HG03108 (cell line): ENCODE measurements at regions not wholly inside any gene's neighbourhood (a gene's known extent, or its start where the extent isn't known, plus 50 kb on each side); places are given as distances from the start of the nearest gene placed in this dataset.
"Not testable (repeated sequence)": the region's sequence is repeated elsewhere in the genome, so short reads cannot be mapped to it uniquely, and the experiment has no call there.

Experiments used
- ATAC-seq: cut with Tn5 transposase; IDR thresholded peaks from one replicate; pipeline ENCODE4 v1.9.1; 2021; ENCODE audit warnings: moderate library complexity; ENCODE audit not compliant: unreplicated experiment

- no peak for ATAC-seq
Measured at GRCh38 chr13:80727321-80727975, 386.5 kb upstream of the SPRY2 start.

GRCh38 chr13:80726868-80727267 lies 385.9 kb upstream of the SPRY2 start:
- no peak for ATAC-seq

DNA sequence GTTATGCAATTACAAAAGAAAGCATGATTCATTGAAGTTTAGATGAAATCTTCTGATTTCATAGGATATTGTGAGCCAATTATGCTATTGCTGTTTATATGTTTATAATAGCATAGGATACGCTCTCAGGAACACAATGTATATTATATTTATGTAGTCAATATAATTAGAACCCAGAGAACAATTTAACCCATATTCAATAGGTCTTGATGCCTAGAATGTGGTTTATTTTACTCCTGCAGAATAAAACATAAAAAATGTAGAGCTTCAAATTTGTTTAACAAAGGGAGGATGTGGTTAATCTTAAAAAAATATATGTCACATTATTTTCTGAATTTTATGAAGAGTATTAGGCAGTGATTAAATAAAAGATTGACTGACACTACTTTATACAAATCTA lies 380.8 kb upstream of the SPRY2 start:
- no peak for ATAC-seq

DNA sequence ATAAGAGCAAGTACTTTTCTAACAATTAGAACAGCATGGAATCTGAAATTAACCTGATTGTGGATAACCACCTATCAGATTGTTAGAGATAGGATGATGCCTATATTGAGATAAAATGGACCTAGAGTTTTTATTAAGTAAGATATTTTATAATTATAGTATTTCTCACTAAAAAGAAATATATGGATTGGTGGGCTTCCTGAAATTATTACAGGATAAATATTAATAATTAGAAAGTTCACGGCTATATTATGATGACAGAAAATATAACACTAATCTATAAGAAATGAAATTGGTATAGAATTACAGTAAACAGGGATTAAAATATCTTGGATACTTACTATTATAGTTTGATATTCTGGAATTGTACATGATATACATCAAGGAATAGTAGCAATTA lies 378.0 kb upstream of the SPRY2 start:
- ATAC-seq = no peak

DNA sequence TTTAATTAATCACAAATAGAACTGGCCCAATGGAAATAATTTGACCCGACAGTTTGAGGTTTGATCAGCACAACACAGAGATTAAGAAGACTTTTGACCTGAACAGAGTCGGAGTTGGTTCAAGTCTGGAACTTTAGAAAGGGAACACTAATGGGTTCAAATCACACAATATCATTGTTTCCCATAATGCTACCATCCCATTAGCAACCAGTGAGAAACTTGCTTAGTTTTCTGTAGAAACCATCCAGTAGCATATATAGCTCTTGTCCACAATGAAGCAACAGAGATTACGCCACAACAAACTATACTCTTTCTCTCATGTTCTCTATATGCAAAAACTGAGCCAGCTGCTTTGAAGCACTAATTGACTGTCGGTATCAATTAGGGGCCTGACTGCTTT lies 376.9 kb upstream of the SPRY2 start:
- ATAC-seq = no peak

DNA sequence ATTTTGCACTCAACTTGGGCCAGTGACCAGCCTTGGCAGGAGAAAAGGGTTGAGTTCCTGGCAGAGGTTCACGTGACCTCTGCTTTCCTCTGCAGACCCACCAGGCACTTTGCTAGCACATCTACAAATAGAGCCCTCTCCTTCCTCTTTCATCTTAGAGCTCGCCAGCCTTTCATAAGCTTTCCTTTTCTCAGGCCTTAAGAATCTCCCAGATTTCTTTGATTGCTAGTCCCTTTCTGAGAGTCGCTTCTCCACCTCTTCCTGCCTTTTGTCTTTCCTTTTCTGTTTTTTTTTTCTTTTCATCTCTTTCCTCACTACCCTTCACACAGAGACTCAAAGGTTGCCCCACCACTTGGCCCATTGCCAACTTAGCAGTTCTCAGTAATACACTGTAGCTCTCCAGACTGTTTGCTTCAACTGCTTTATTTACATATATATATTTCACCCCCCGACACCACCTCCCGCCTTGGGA lies 375.7 kb upstream of the SPRY2 start:
- ATAC-seq = no peak

GRCh38 chr13:80712026-80712425 lies 371.1 kb upstream of the SPRY2 start:
- ATAC-seq = no peak

- no peak for ATAC-seq
Measured at GRCh38 chr13:80708791-80709190, 367.9 kb upstream of the SPRY2 start.

DNA sequence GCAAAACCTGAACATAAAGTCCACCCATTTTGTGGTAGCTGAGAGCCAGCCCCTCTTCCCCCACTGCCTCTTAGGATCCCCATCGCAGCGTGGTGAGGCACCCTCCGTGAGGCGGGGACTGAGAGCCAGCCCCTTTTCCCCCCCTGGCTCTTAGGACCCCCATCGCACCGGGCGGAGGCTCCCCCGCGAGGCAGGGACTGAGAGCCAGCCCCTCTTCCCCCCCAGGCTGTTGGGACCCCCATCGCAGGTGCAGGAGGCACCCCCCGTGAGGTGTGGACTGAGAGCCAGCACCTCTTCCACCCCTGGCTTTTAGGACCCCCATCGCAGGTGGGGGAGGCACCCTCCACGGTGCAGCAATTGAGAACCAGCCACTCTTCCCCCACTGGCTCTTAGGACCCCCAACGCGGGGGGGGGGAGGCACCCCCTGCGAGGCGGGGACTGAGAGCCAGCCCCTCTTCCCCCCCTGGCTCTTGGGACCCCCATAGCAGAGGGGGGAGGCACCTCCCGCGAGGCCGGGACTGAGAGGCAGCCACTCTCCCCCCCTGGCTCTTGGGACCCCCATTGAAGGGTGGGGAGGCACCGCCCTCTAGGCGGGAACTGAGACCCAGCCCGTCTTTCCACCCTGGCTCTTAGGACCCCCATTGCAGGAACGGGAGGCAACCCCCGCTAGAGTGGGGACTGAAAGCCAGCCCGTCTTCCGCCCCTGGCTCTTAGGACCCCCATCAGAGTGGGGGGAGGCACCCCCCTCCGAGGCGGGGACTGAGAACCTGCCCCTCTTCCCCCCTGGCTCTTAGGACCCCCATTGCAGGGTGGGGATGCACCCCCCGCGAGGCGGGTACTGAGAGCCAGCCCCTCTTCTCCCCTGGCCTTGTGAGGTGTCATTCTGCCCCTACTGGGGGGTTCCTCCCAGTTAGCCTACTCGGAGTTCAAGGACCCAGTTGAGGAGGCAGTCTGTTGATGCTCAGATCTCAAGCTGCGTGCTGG lies 366.4 kb upstream of the SPRY2 start:
- no peak for ATAC-seq

DNA sequence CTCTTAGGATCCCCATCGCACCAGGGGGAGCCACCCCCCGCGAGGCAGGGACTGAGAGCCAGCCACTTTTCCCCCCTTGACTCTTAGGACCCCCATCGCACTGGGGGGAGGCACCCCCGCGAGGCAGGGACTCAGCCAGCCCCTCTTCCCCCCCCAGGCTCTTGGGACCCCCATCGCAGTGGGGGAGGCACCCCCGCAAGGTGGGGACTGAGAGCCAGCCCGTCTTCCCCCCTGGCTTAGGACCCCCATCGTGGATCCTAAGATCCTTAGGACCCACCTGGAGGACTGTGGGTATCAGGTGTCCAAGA lies 365.2 kb upstream of the SPRY2 start:
- no peak for ATAC-seq

DNA sequence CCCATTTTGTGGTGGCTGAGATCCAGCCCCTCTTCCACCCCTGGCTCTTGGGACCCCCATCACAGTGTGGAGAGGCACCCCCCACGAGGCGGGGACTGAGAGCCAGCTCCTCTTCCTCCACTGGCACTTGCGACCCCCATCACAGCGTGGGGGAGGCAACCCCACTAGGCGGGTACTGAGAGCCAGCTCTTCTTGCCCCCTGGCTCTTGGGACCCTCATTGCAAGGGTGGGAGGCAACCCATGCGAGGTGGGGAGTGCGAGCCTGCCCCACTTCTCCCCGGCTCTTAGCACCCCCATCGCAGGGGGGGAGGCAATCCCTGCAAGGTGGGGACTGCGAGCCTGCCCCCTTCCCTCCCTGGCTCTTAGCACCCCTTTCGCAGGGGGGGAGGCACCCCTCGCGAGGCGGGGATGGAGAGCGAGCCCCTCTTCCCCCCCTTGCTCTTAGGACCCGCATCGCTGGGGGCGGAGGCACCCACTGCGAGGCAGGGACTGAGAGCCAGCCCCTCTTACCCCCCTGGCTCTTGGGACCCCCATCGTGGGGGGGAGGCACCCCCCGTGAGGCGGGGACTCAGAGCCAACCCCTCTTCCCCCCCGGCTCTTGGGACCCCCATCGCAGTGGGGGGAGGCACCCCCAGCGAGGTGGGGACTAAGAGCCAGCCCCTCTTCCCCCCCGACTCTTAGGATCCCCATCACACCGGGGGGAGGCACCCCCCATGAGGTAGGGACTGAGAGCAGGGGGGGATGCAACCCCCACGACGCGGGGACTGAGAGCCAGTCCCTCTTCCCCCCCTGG lies 364.6 kb upstream of the SPRY2 start:
- no peak for ATAC-seq

DNA sequence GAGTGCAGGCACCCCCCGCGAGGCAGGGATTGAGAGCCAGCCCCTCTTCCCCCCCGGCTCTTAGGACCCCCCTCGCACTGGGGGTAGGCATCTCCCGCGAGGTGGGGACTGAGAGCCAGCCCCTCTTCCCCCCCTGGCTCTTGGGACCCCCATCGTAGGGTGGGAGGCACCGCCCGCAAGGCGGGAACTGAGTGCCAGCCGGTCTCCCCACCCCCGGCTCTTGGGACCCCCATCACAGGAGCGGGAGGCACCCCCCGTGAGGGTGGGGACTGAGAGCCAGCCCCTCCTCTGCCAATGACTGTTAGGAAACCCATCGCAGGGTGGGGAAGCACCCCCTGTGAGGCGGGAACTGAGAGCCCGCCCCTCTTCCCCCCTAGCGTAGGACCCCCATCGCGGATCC lies 363.4 kb upstream of the SPRY2 start:
- ATAC-seq = no peak

- no peak for ATAC-seq
Measured at GRCh38 chr13:80695841-80696240, 354.9 kb upstream of the SPRY2 start.

GRCh38 chr13:80691814-80692213 lies 350.9 kb upstream of the SPRY2 start:
- ATAC-seq = not testable (repeated sequence)

- ATAC-seq = no peak
Measured at GRCh38 chr13:80690208-80690607, 349.3 kb upstream of the SPRY2 start.

GRCh38 chr13:80688593-80688992 lies 347.7 kb upstream of the SPRY2 start:
- no peak for ATAC-seq

- no peak for ATAC-seq
Measured at GRCh38 chr13:80685942-80686341, 345.0 kb upstream of the SPRY2 start.

DNA sequence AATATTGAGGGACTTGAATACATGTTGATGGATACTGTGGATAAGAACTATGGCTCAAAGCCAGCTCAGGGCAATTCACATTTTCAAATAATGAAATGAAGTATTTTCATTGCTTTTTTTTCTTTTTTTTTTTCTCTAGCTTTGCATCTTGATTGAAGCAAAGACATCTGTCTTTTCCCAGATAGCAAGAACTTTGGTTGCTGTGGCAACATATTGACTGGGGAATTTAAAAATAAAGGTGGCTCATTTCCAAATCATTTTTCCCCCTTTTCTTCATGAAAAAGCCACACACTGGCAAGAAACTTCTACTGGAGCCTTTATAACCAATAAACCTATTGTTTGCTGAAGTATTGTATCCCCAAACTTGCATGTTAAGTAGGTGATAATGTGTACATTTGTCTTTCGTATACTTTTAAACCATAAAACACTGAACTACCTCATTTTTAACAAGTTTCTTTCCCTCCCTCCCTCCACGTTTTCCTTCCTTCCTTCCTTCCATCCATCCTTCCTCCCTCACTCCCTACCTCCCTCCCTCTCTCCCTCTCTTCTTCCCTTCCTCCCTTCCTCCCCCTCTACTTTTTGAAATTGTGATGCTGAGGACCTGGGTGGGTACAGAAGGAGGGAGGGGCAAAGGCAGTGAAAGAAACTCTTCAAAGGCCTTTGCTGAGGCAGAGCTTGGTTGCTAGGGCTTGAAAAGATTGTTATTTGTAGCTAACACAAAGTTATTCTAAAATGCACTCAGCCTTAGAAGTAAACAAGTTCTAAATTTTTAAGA lies 343.5 kb upstream of the SPRY2 start:
- ATAC-seq = no peak

GRCh38 chr13:80680786-80681366 lies 339.9 kb upstream of the SPRY2 start:
- no peak for ATAC-seq

DNA sequence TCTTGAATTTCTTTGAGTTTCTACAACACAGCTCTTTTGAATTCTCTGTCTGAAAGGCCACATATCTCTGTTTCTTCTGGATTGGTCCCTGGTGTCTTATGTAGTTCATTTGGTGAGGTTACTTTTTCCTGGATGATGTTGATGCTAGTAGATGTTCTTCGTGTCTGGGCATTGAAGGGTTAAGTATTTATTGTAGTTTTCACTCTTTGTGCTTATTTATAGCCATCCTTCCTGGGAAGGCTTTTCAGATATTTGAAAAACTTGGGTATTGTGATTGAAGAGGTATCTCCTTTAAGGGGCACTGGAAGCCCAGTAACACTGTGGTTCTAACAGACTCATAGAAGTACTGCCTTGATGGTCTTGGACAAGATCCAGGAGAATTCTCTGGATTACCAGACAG lies 338.5 kb upstream of the SPRY2 start:
- no peak for ATAC-seq
